ENCODE measurements at regions not wholly inside any gene's neighbourhood (a gene's known extent, or its start where the extent isn't known, plus 50 kb on each side); places are given as distances from the start of the nearest gene placed in this dataset.

DNA sequence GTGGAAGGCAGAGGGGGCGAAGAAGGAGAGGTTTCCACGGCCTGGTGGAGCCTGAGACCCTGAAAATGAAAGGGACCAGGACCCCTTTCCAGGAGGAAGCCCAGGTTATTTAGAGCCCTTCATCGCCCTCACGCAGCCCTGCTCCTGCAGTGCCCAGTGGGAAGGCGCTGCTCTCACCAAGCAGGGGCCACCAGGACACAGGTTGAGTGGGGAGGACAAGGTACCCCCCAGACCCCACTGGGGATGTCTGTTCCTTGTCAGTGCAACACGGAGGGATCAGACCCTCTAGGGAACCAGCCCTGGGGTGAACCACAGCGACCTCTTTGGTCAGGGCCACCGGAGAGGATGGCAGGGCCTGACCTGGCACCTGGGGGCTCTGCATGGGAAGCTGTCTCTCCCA, 163.9 kb downstream of the C16orf95 start:
- TF ChIP-seq YY1 (IDR thresholded peaks at IDR 0.05; ENCODE audit: insufficient read depth, insufficient read length) (no peak), ZNF274 (IDR thresholded peaks at IDR 0.05; ENCODE audit: low read depth, low read length) (no peak)
